ENCODE measurements at regions not wholly inside any gene's neighbourhood (a gene's known extent, or its start where the extent isn't known, plus 50 kb on each side); places are given as distances from the start of the nearest gene placed in this dataset.

GRCh38 chr1:103336408-103336807 lies 189.1 kb upstream of the RNPC3 start:
- peaks cover 0 to 1% (median 0%) of the 10 kb centered on the region in 3 donors for H3K9me3 ChIP-seq (ENCODE audit: control extremely low read depth in 1 of 3, control insufficient read depth in 2 of 3, insufficient read depth in 1 of 3, low read length in 2 of 3)
- no peak for TF ChIP-seq CTCF (IDR thresholded peaks at IDR 0.05)
- TF ChIP-seq EZH2 (IDR thresholded peaks at IDR 0.05; ENCODE audit: borderline replicate concordance, insufficient read depth, low read depth, low read length, poor library complexity, severe bottlenecking) = no peak
- H3K27ac ChIP-seq (ENCODE audit: low read length in 2 of 2) = no peak overlapping the region
- peaks cover 2% of the 10 kb centered on the region for H3K9me3 Mint-ChIP-seq (ENCODE audit: insufficient read depth)
- no peak overlapping the region for H3K4me2 ChIP-seq (replicated peaks; ENCODE audit: low read depth, low read length, poor library complexity, severe bottlenecking)
- ChIA-PET CTCF (no interaction called here), POLR2A (no interaction called here)
- H3K4me3 Mint-ChIP-seq = no peak overlapping the region
- no peaks in the 10 kb centered on the region for H3K27me3 Mint-ChIP-seq
- H3K4me1 ChIP-seq (ENCODE audit: control insufficient read depth in 2 of 2, insufficient read depth in 2 of 2, low read length in 2 of 2) = no peaks in the 10 kb centered on the region
- no peaks in the 10 kb centered on the region for H3K27me3 ChIP-seq (replicated peaks in 1 of 4; ENCODE audit: control extremely low read depth in 1 of 4, control insufficient read depth in 3 of 4, insufficient read depth in 4 of 4, low read length in 3 of 4)
- WGBS (ENCODE audit: insufficient coverage) = no CpG with 5 or more reads among the region's 1 CpG
- no peak overlapping the region for H3K9ac ChIP-seq (ENCODE audit: low read length)
- H3K4me3 ChIP-seq (ENCODE audit: control extremely low read depth in 1 of 5, extremely low read depth in 1 of 5, insufficient read depth in 1 of 5, low read depth in 2 of 5, low read length in 4 of 5) = no peak overlapping the region
- DNase-seq (no peak), ATAC-seq (ENCODE audit: low read depth) (no peak)
- no peak overlapping the region for H2AFZ ChIP-seq (ENCODE audit: insufficient read depth, low read depth, low read length, poor library complexity, severe bottlenecking)
- no peak overlapping the region for H3K27ac Mint-ChIP-seq
- intact Hi-C loops (cut with micrococcal nuclease) = no loop called here
- no peaks in the 10 kb centered on the region for H3K4me1 Mint-ChIP-seq
- no peaks in the 10 kb centered on the region for H3K79me2 ChIP-seq (ENCODE audit: control insufficient read depth, insufficient read depth, low read length)
- H3K36me3 ChIP-seq (replicated peaks in 1 of 2; ENCODE audit: control extremely low read depth in 1 of 2, control insufficient read depth in 1 of 2, extremely low read depth in 1 of 2, insufficient read depth in 2 of 2, low read length in 1 of 2) = no peaks in the 10 kb centered on the region
- H4K20me1 ChIP-seq (ENCODE audit: control insufficient read depth, insufficient read depth, low read length, poor library complexity, severe bottlenecking) = no peaks in the 10 kb centered on the region

GRCh38 chr1:103333141-103333540 lies 192.4 kb upstream of the RNPC3 start:
- 20% methylated on average over 1 of the region's 5 CpGs for WGBS (ENCODE audit: insufficient coverage)
- H3K9me3 Mint-ChIP-seq (ENCODE audit: insufficient read depth) = peaks cover 2% of the 10 kb centered on the region
- no peak overlapping the region for H3K4me3 Mint-ChIP-seq
- no peaks in the 10 kb centered on the region for H3K36me3 ChIP-seq (replicated peaks in 1 of 2; ENCODE audit: control extremely low read depth in 1 of 2, control insufficient read depth in 1 of 2, extremely low read depth in 1 of 2, insufficient read depth in 2 of 2, low read length in 1 of 2)
- H3K9me3 ChIP-seq (ENCODE audit: control extremely low read depth in 1 of 3, control insufficient read depth in 2 of 3, insufficient read depth in 1 of 3, low read length in 2 of 3) = no peaks in the 10 kb centered on the region
- no peak overlapping the region for H3K27ac ChIP-seq (ENCODE audit: low read length in 2 of 2)
- H4K20me1 ChIP-seq (ENCODE audit: control insufficient read depth, insufficient read depth, low read length, poor library complexity, severe bottlenecking) = no peaks in the 10 kb centered on the region
- H3K4me1 Mint-ChIP-seq = no peaks in the 10 kb centered on the region
- H3K9ac ChIP-seq (ENCODE audit: low read length) = no peak overlapping the region
- no peak overlapping the region for H3K27ac Mint-ChIP-seq
- intact Hi-C loops (cut with micrococcal nuclease) = no loop called here
- DNase-seq = no peak
- no peak overlapping the region for H2AFZ ChIP-seq (ENCODE audit: insufficient read depth, low read depth, low read length, poor library complexity, severe bottlenecking)
- no peak for ATAC-seq (ENCODE audit: low read depth)
- POLR2A ChIA-PET = no interaction called here
- H3K4me2 ChIP-seq (replicated peaks; ENCODE audit: low read depth, low read length, poor library complexity, severe bottlenecking) = no peak overlapping the region
- H3K4me3 ChIP-seq (ENCODE audit: control extremely low read depth in 1 of 5, extremely low read depth in 1 of 5, insufficient read depth in 1 of 5, low read depth in 2 of 5, low read length in 4 of 5) = no peak overlapping the region
- CTCF ChIA-PET = no interaction called here
- TF ChIP-seq EZH2 (IDR thresholded peaks at IDR 0.05; ENCODE audit: borderline replicate concordance, insufficient read depth, low read depth, low read length, poor library complexity, severe bottlenecking) = no peak
- no peak for TF ChIP-seq CTCF (IDR thresholded peaks at IDR 0.05)
- H3K27me3 ChIP-seq (replicated peaks in 1 of 4; ENCODE audit: control extremely low read depth in 1 of 4, control insufficient read depth in 3 of 4, insufficient read depth in 4 of 4, low read length in 3 of 4) = no peaks in the 10 kb centered on the region
- no peaks in the 10 kb centered on the region for H3K4me1 ChIP-seq (ENCODE audit: control insufficient read depth in 2 of 2, insufficient read depth in 2 of 2, low read length in 2 of 2)
- H3K79me2 ChIP-seq (ENCODE audit: control insufficient read depth, insufficient read depth, low read length) = no peaks in the 10 kb centered on the region
- no peaks in the 10 kb centered on the region for H3K27me3 Mint-ChIP-seq

All from B cell (primary cell).